Caco-2 (cell line): ENCODE measurements at regions not wholly inside any gene's neighbourhood (a gene's known extent, or its start where the extent isn't known, plus 50 kb on each side); places are given as distances from the start of the nearest gene placed in this dataset.
"Not testable (repeated sequence)": the region's sequence is repeated elsewhere in the genome, so short reads cannot be mapped to it uniquely, and the experiment has no call there.

ENCODE experiments used
- BruUV-seq: library from RNA; stranded (reverse); fragments of 400-500 nt; replicated peaks from 2 replicates; lab custom pipeline; 2021; lab: Mats Ljungman, UMichigan
- CTCF ChIA-PET: fragments of 300-600 bp; sonication (Branson Sonifier 250); formaldehyde crosslinking; loops from one replicate; lab custom pipeline; 2022; ENCODE audit warnings: antibody characterized with exemption; lab: Charles Lee
- POLR2A ChIA-PET: fragments of 300-600 bp; sonication (Branson Sonifier 250); formaldehyde crosslinking; loops from one replicate; lab custom pipeline; 2022; ENCODE audit warnings: antibody characterized with exemption; lab: Charles Lee
- DNase-seq, 2 experiments: peaks; one replicate each; pipeline versions ENCODE4 v3.0.0 to v3.0.0-alpha.2; 2020 to 2022
- H3K27me3 ChIP-seq: replicated peaks from 2 replicates; pipeline ENCODE4 v1.6.0; 2011; ENCODE audit warnings: low read length; ENCODE audit not compliant: control insufficient read depth, insufficient read depth
- H3K36me3 ChIP-seq: 2 replicates; pipeline ENCODE4 v1.5.1; 2011; ENCODE audit warnings: low read length; ENCODE audit not compliant: control insufficient read depth, insufficient read depth
- H3K4me1 ChIP-seq: fragments of 250-450 bp; sonication (Bioruptor Pico); 2 replicates; pipeline ENCODE4 v1.5.1; 2020; ENCODE audit warnings: mild to moderate bottlenecking
- H3K4me3 ChIP-seq: 2 replicates; pipeline ENCODE4 v1.5.1; 2011; ENCODE audit warnings: low read depth, mild to moderate bottlenecking, control low read depth, low read length
- H3K9me3 ChIP-seq: fragments of 250-450 bp; sonication (Bioruptor Pico); 2 replicates; pipeline ENCODE4 v1.5.1; 2020; ENCODE audit warnings: mild to moderate bottlenecking, moderate library complexity
- H3K27ac Mint-ChIP-seq: one replicate; pipeline ENCODE4 v1.8.0; 2022; ENCODE audit warnings: mixed read lengths; ENCODE audit not compliant: unreplicated experiment
- H3K27me3 Mint-ChIP-seq: one replicate; pipeline ENCODE4 v1.8.0; 2022; ENCODE audit warnings: mixed read lengths; ENCODE audit not compliant: insufficient read depth, unreplicated experiment
- H3K36me3 Mint-ChIP-seq: one replicate; pipeline ENCODE4 v1.8.0; 2022; ENCODE audit warnings: mild to moderate bottlenecking, mixed read lengths; ENCODE audit not compliant: insufficient read depth, unreplicated experiment
- H3K4me1 Mint-ChIP-seq: one replicate; pipeline ENCODE4 v1.8.0; 2022; ENCODE audit warnings: low read depth, mixed read lengths; ENCODE audit not compliant: unreplicated experiment
- H3K4me3 Mint-ChIP-seq: one replicate; pipeline ENCODE4 v1.8.0; 2022; ENCODE audit warnings: mild to moderate bottlenecking, moderate library complexity, mixed read lengths; ENCODE audit not compliant: unreplicated experiment
- H3K9me3 Mint-ChIP-seq: one replicate; pipeline ENCODE4 v1.8.0; 2022; ENCODE audit warnings: mixed read lengths; ENCODE audit not compliant: unreplicated experiment
- intact Hi-C: fragments of 100-400 bp; cut with micrococcal nuclease; formaldehyde crosslinking; loops from one replicate; pipeline ENCODE4 v1.10.0; 2022; ENCODE audit not compliant: unreplicated experiment
- TF ChIP-seq, protein P1 (sequence below), 2 experiments: fragments of 200-600 bp in 1 of 2; IDR thresholded peaks; 1 replicate in 1 of 2; 2 replicates in 1 of 2; pipeline versions ENCODE4 v1.5.1 to v1.8.0; 2011 to 2022; ENCODE audit warnings: antibody characterized with exemption in 1 of 2, control low read depth in 1 of 2, inconsistent platforms in 1 of 2, low read depth in 1 of 2, low read length in 1 of 2, mild to moderate bottlenecking in 1 of 2, moderate library complexity in 1 of 2; ENCODE audit not compliant: insufficient read depth in 1 of 2, severe bottlenecking in 1 of 2, unreplicated experiment in 1 of 2

DNA sequence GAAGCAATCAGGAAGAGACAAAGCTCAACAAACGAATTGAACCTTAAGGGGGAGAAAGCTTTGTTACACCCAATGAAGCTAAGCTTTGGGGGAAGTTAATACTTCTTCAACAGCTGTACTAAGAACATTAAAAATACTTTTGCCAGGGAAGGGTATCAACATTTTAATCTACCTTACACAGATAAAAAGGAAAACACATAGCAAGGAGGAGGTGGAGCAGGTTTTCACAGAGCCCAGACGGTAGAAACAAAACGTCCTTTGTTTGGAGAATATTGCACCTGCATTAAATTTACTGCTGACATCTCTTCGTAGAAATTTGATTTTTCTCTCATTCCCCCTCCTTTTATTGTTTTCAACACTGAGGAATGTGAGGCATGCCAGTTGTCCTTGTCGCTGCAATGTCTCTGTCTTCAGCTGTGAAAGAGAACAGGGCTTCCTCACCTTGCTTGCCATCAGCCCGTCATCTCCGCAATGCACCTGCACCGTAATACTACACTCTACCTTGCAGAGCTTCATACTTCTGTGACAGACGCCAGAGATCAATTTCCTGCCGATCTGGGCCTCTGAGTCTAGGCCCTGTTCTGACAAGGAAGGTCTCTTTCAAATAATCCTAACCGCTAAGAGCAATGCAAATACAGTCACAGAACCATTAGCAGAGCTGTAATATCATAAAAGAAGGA is 270.8 kb downstream of the SPRY2 start:
- H3K36me3 ChIP-seq: no peaks in the 10 kb centered on the region
- Mint-ChIP-seq H3K36me3 (no peaks in the 10 kb centered on the region), H3K4me1 (peaks cover 11% of the 10 kb centered on the region), H3K4me3 (no peak overlapping the region), H3K9me3 (no peaks in the 10 kb centered on the region), H3K27me3 (no peaks in the 10 kb centered on the region), H3K27ac (peak overlapping the region; percentile 1)
- no peak for DNase-seq
- ChIA-PET POLR2A (no interaction called here), CTCF (interaction anchor here (0.6 kb wide), 2 partner anchors 30 to 182 kb away, joined by 3 to 4 read pairs; no protein-coding TSS in a partner anchor)
- H3K4me1 ChIP-seq: no peaks in the 10 kb centered on the region
- no peaks in the 10 kb centered on the region for H3K9me3 ChIP-seq
- H3K4me3 ChIP-seq: no peak overlapping the region
- H3K27me3 ChIP-seq: no peaks in the 10 kb centered on the region
- intact Hi-C loops: no loop called here
- BruUV-seq: no TSS peak
- TF ChIP-seq, protein P1, sequence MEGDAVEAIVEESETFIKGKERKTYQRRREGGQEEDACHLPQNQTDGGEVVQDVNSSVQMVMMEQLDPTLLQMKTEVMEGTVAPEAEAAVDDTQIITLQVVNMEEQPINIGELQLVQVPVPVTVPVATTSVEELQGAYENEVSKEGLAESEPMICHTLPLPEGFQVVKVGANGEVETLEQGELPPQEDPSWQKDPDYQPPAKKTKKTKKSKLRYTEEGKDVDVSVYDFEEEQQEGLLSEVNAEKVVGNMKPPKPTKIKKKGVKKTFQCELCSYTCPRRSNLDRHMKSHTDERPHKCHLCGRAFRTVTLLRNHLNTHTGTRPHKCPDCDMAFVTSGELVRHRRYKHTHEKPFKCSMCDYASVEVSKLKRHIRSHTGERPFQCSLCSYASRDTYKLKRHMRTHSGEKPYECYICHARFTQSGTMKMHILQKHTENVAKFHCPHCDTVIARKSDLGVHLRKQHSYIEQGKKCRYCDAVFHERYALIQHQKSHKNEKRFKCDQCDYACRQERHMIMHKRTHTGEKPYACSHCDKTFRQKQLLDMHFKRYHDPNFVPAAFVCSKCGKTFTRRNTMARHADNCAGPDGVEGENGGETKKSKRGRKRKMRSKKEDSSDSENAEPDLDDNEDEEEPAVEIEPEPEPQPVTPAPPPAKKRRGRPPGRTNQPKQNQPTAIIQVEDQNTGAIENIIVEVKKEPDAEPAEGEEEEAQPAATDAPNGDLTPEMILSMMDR (IDR thresholded peaks at IDR 0.05; ENCODE audit: insufficient read depth in 1 of 2, low read depth in 1 of 2, low read length in 1 of 2, severe bottlenecking in 1 of 2, unreplicated experiment in 1 of 2): no peak

DNA sequence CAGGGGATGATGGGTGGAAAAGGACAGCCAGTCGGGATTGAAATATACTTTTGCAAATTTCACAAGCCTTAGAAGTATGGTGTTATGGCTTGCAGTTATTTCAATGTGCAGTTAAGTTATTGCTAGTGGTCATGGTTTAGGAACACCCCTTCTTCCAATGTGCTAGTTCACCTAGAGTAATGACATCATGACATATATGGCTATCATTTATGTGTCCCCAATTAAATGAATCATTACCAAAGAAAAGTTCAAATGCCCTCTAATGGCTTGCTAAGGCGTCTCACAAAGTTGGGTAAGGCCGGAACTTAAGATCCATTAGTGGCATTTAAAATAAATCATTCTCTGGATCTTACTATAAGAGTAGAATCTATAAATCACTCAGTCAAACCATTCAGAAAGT is 271.6 kb downstream of the SPRY2 start:
- peaks cover 11% of the 10 kb centered on the region for H3K4me1 Mint-ChIP-seq
- intact Hi-C loops: loop anchor here (10.0 kb wide), 1 partner anchor 395 kb away; no protein-coding TSS in a partner anchor
- H3K36me3 Mint-ChIP-seq: no peaks in the 10 kb centered on the region
- Histone ChIP-seq H3K4me3 (no peak overlapping the region), H3K4me1 (no peaks in the 10 kb centered on the region), H3K27me3 (no peaks in the 10 kb centered on the region), H3K36me3 (no peaks in the 10 kb centered on the region), H3K9me3 (no peaks in the 10 kb centered on the region)
- no peak for DNase-seq
- TF ChIP-seq, protein P1 (IDR thresholded peaks at IDR 0.05; ENCODE audit: insufficient read depth in 1 of 2, low read depth in 1 of 2, low read length in 1 of 2, severe bottlenecking in 1 of 2, unreplicated experiment in 1 of 2): no peak
- ChIA-PET POLR2A (no interaction called here), CTCF (no interaction called here)
- BruUV-seq: no TSS peak
- H3K27ac Mint-ChIP-seq: no peak overlapping the region
- no peaks in the 10 kb centered on the region for H3K9me3 Mint-ChIP-seq
- H3K4me3 Mint-ChIP-seq: no peak overlapping the region
- no peaks in the 10 kb centered on the region for H3K27me3 Mint-ChIP-seq

DNA sequence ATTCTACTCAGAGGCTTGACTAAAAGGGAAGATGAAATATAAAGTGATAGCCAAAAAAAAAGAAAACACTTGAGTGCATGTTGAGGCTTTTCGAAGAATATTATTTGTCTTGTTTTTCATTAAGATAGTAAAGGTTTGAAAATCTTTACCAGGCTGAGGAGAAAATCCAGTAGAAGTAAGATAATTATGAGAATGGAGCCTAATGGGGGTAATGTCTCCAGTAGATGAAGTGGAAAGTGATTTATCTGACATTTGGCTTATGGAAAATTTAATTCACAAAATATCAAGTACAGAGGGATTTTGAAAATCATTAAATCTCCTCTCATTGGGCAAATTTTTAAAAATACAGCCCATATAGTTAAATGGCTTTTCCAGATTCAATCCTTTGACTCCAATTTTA is 274.9 kb downstream of the SPRY2 start:
- ChIA-PET POLR2A (no interaction called here), CTCF (no interaction called here)
- Mint-ChIP-seq H3K4me3 (no peak overlapping the region), H3K4me1 (peaks cover 11% of the 10 kb centered on the region), H3K27me3 (no peaks in the 10 kb centered on the region), H3K27ac (no peak overlapping the region), H3K36me3 (no peaks in the 10 kb centered on the region), H3K9me3 (peaks cover 18% of the 10 kb centered on the region)
- Histone ChIP-seq H3K9me3 (no peaks in the 10 kb centered on the region), H3K27me3 (no peaks in the 10 kb centered on the region), H3K4me3 (no peak overlapping the region), H3K4me1 (no peaks in the 10 kb centered on the region), H3K36me3 (no peaks in the 10 kb centered on the region)
- TF ChIP-seq, protein P1 (IDR thresholded peaks at IDR 0.05; ENCODE audit: insufficient read depth in 1 of 2, low read depth in 1 of 2, low read length in 1 of 2, severe bottlenecking in 1 of 2, unreplicated experiment in 1 of 2): no peak
- no peak for DNase-seq
- intact Hi-C loops: loop anchor here (10.0 kb wide), 1 partner anchor 391 kb away; no protein-coding TSS in a partner anchor
- BruUV-seq: no TSS peak

DNA sequence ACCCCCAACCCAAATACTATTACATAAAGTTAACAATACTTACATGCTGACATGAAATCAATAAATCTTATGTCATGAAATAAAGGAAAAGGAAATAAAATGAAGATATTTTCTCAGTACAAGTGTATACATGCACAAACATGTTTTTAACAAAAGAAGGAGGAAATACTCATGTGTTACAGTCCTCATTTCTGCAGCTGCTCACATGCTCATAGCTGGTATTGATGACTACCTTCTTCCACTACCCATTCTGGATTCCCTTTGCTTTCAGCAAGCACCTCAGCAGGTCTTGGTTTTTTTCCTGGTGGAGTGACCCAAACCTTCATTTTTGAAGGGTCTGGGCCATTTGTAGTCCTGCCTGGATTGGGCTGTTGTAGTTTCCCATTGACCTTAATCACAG is 278.5 kb downstream of the SPRY2 start:
- H3K27me3 Mint-ChIP-seq, H3K4me3 ChIP-seq, H3K36me3 ChIP-seq, H3K4me3 Mint-ChIP-seq, H3K27me3 ChIP-seq, DNase-seq, H3K27ac Mint-ChIP-seq, CTCF ChIA-PET, BruUV-seq, H3K4me1 ChIP-seq, POLR2A ChIA-PET, H3K4me1 Mint-ChIP-seq, H3K36me3 Mint-ChIP-seq: not testable (repeated sequence)
- peaks cover 23% of the 10 kb centered on the region for H3K9me3 Mint-ChIP-seq
- H3K9me3 ChIP-seq: peaks cover 11% of the 10 kb centered on the region
- intact Hi-C loops: loop anchor here (1.0 to 10.0 kb wide), 2 partner anchors 286 to 388 kb away; no protein-coding TSS in a partner anchor
